NOMO-1 treated with dmso at 0.1 percent for 144 hours (cell line): ENCODE measurements at regions not wholly inside any gene's neighbourhood (a gene's known extent, or its start where the extent isn't known, plus 50 kb on each side); places are given as distances from the start of the nearest gene placed in this dataset.

Experiments
- DNase-seq: peaks from one replicate; lab custom pipeline; 2025; ENCODE audit not compliant: unreplicated experiment; lab: John Stamatoyannopoulos, UW

DNA sequence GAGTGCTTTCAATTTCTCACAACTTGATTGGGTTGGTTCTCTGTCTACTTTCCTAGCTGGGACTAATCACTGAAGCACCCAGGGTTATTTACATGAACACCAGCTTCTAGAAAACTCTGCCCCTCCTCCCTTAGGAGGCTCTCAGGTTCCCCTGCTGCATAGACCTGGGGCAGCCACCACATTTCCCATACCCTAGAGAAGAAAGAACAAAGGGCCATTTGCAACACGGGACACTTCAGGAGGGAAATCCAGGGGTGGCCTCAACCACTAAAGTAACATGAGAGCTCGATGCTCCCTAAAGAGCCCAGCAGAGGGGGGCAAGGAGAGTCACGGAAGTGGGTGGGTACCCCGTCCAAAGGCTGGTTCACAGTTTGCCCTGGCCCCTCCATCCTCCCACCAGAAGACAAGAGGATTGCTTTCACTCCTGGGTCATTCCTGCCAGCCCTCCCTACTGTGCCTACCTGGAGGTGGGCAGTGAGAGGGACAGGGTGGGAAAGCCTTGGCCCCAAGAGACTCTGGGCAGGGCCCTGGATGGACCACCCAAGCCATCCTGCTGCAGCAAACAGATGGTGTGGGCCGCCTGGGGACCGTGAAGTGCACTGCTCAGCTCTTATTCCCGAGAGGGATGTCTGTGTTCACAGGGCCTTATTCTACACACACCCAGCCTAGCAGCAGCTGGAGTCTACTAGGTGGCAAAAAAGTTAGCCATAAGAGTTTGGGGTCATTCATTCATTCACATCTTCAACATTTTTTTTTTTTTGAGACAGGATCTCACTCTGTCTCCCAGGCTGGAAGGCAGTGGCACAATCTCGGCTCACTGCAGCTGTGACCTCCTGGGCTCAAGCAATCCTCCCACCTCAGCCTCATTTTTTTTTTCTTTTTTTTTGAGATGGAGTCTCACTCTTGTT lies 392.1 kb downstream of the SOX9 start:
- DNase-seq: no peak

DNA sequence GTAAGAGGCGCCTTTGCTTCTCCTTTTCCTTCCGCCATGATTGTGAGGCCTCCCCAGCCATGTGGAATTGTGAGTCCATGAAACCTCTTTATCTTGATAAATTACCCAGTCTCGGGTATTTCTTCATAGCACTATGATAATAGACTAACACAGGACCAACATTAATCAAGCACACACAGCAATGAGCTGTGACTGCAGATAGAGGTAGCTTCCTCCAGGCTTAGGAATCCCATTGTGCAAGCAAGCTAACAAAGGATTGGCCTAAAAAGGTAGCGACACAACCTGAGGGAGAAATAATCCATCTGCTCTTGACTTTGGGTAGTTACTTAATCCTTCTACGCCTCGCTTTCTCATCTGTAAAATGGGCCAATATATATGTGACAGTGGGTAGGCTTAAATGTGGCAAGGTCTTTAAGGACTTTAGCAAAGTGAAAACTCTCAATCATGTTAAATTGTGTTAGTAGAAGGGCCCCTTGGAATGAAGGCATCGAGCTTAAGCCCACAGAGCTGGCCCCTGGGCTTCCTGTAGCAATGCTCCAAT lies 393.6 kb downstream of the SOX9 start:
- DNase-seq: no peak

DNA sequence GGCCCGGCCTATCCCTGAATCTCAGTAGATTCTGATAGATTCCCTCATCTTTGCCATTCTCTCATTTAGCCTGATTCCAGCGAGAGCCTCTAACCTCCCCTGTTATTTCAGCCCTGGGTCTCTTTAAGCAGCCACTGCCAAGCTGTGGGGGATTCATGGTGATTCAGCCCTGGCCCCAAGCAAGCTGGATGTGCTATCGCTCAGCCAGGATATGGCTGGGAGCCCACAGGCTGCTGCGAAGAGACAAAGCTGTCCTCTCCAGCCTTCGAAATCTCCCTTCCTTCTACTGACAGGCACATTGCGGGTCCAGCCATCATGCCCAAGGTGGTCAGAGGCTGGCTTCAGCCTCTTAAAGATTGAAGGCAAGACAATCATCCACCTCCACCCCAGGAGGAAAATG lies 394.1 kb downstream of the SOX9 start:
- no peak for DNase-seq

DNA sequence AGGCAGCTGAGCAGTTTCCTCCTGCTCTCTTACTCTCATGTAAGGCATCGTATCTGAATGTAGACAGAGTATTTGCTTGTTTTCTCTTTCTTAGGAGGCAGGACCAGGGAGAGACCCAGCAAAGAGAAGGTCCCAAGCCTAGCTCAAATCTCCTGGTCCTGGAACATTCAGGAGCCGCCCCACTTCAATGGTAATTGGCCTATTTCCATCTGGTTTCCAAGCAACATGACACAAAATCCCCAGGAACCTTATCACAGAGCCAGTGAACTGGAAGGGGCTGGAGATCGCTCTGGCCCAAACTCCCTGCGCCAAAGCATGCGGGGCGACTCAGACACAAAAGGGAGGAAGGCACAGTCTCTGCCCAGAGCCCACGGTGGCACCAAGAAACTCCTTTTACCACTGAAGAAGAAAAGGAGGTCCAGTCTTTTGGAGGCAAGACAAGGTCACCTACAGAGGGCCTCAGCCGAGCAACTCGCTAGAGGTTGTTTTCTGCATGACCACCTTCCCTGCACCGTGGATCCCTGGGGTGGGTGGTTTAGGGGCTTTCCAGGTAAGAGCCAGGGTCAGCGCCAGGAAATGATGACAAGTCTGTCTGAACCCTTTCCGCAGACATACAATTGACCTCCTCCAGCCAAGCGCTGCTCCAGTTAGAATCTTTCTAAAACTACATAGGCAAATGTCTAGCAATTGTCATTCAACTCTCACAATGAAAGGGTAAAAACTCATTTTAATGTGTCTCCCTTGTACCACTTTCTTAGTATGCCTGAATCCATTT lies 394.7 kb downstream of the SOX9 start:
- no peak for DNase-seq

DNA sequence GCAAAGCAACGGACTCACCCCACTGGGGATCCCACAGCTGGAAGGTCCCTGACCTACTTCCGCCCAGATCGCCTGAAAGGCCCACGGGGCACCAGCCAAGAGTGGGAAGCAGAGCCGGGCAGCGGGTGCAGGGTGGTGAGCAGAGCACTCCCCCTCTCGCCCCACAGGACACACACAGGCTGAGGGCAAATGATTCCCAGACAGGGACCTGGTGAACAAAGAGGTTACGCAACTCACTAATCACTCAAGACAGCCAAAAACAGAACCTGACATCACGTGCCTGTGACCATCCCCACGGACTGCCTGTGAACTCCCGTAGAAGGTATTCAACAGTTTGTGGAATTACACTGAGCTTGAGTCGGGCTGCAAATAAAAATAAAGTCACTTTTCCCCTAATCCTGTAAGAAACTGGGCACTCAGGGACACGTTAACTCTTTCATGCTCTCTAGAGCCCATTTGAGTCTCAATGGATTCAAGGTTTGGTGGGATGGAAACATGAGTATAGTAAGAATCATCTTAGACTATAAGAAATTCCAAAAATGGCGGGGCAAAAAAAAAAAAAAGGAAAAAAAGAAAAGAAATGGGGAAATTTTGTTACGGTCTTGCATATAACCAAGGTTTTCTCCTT lies 396.1 kb downstream of the SOX9 start:
- peak; percentile 6 for DNase-seq

DNA sequence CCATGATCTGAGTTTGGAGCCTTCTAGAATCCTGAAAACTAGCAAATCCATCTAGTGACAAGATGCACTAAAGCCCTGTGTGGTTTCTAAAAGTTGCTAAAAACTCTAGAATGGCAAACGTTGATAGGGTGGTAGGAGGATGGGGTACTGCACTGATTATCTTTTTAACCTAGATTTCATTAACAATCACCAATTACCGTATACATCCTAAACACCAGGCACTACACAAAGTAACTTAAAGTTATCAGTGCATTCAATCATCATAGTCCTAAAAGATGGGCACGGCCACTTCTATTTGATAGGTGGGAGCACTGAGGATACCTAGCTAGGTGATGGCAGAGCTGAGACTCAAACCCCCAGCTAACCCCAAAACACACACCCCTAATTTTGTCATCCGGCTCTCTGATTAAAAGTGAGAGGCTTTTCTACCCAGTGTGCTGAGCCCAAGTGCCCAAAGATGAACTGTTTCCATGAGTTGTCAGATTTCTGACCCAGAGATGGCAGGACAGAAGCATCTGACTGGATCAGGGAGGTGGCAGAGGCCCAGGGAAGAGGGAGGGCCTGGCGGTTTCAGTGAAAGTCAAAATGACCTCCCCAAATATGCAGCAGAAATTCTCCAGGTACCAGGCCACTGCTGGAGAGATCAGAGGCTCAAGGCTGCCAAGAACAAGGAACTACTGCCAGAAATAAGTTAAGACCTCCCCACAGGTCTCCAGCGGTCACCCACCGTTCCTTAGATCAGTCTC lies 396.8 kb downstream of the SOX9 start:
- DNase-seq: no peak

DNA sequence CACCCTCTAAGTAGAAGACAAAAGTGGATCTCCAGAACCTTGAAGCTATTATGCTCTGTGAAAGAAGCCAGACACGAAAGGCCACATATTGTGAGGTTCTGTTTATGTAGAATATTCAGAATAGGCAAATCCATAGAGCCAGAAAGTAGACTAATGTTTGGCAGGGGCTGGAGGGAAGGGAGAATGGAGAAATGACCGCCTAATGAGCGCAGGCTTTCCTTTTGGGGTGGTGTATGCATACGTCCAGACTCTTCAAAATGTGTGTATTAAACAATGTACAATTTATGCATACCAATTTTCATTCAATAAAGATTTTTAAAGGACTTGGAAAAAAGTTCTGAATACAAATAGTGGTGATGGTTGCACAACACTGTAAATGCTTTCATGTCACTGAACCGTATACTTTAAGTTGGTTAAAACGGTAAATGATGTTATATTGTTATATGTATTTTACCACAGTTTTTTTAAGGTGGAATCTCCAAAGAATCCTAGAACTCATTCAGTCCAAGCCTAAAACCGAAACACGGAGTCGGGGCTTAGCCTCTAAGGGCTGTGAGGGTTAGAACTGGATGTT lies 397.4 kb downstream of the SOX9 start:
- no peak for DNase-seq

DNA sequence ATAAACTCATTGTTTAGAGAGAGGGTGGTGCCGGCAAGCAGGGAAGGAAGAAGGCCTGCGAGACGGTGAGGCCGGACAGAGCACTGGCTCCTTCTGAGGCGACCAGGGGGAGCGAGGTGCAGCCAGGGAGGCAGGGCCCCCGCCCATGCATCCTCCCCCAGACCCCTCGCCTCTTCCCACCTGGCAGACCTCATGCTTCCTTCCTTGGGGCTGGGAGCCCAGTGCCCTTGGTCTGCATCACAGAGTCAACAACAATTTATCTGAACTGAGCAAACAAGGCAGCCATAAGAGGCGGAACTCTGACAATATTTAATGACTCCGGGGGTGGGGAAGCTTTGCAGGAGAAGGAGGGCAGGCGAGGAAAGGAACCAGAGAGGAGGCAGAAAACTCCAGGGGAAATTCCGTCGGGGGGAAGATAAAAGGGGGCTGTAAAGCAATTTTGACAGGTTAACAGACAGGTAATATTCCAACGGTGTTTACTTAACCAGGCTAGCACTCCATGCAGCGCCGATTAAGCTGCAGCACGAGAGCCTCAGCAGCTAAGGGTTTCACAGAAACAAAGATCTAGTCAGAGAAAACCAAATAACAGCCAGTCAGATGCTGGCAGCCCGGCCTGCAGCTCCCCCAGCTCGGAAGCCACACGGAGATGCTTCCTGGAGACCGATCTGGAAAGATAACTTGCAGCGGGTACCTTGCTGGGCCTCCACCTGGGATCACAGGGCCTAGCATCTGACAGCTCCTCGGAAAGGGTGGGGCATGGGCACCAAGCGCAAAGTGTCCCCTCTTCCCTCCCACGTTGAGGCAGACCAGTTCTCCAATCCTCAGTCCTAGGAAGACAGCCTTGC lies 398.2 kb downstream of the SOX9 start:
- no peak for DNase-seq

DNA sequence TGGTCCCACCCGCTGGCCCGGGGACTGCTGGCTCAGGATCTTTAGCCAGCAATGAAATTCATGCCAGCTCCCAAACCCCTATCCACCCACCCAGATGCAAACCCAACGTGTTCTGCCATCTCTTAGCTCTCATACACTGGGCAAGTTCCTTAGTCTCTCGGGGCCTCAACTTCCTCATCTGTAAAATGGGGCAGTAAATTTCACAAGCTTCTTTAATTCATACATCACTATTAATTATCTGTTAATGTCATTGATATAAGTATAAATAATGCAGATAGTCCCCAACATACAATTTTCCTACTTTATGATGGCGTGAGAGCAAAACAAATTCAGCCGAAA lies 398.7 kb downstream of the SOX9 start:
- no peak for DNase-seq

DNA sequence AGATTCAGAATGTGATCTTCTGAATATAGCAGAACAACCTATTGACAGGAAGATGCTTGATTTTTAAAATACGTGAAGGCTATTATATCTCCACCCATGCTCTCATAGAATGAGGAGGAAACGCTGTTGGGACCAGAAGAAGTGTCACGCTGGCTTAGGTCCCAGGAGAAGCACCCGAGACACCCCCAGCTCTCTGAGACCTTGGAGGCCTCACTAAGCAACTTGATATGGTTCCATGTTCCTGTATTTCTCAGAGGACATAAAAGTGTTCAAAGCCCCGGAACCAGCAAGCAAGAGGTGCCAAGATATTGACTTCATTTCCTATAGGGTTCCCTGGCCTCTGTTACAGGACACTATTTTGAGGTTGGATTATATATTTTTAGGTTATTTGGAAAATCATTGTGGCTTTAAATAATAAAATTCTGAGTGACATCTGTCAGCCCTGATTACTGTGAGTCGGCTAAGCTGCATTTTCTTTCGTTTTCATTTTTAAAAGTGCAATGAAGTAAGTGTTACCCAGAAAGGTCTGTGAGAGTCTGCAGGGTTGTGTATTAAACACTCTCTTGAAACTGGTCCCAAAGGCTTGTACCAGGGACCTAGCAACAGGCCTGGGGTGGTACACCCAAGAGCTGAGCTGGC lies 400.0 kb downstream of the SOX9 start:
- DNase-seq: no peak

DNA sequence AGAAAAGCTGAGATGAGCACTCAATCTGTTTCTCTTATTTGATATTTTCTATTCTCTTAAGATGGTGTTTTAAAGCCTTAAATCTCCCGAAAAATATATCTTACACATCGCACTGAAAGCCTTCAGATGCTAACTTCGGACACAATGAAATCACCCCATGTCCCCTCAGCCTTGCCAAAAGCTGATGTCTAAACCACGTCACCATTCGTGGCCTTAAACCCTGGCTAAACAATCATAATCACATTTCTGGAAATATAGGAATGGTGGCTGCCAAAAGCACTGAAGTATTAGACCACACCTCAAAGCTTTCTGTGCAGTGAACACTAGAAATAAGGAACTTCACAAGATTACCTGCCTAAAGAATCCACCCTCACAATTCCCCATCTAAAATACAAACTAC lies 402.7 kb downstream of the SOX9 start:
- no peak for DNase-seq

DNA sequence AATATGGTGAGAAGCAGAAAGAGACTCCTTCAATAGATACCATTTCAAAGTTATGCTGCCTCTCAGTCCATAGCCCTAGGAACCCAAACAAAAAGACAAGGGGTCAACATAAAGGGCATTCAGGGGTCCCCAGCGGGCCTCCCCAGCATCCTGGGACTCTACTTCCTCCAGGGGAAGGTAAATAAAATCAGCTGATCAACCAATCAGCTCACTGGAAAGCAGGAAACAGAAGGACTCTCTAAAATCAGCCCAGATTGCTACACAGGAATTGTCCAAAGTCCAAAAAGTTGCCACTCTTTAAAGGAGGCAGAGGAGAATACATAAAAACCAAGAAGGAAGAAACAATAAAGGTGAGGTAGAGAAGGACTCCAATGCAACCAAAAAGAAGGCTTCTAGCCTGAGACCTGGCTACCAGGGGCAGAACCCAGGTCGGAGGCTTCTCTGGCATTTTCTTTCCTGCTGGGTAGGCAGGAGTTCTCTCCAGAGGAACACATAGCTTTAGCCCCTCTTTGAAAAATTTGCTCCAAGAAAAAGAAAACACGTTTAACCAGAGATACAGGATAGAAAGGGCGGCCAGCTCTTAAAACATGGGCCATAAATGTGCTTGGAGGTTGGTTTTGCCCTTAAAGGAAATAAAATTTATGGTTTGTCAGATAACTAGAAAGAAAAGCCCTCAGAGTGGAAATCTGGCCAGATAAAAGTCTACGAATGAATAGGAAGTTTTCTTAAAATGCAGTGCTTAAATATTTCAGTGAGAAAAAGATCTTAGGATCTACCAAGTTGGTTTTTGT lies 404.6 kb downstream of the SOX9 start:
- DNase-seq: no peak

DNA sequence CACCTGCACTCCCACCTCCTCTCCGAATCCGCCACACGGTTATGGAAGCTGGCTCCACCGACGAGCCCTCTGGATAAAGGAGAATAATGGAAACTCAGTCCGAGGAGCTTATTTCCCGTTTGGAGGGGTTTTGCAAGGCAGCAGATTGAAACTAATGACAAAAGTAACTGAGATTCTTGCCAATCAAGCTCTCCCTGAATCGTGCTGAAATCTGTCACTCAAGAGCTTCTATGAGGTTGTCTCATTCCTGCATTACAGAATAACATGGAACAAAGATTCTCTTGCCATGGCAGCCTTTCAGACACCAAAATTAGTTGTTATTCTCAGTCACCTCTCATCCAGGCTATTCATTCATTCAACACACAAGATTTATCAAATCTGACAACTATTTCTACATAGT lies 405.9 kb downstream of the SOX9 start:
- no peak for DNase-seq

DNA sequence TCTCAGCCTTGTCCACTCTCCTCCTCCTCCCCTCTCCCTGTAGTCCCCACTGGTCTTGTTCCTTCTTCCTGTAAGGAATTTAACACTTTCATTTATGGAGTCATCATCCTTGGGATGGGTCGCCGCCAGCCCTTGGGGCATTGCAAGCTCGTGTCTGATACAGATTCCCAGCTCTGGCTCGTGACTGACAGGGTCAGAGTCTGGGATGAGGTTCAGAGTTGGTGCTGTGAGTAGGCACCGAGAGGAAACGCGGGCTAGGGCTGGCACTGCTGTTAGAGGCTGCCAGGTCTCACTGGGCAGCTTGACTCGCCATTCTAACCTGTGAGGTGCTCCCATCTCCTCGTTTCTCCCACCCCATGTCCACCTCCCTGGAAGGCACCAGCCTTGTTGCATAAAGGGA lies 407.0 kb downstream of the SOX9 start:
- DNase-seq: no peak

DNA sequence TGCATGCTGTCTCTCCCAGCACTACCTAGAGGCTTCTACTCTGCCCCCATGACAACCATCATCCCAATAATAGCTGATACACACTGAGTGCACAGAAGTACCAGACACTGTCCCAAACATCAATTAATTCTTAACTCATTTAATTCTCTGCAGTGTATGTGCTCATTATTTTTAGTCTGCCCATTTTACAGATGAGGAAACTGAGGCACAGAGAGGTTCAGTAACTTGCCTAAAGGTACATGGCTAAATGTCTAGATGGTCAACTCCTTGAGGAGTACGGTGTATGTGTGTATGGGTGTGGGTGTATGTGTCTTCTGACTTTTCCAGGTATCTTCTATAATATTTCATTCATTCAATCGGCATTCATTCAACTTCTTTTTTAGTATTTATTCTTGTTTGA lies 407.9 kb downstream of the SOX9 start:
- DNase-seq: no peak

DNA sequence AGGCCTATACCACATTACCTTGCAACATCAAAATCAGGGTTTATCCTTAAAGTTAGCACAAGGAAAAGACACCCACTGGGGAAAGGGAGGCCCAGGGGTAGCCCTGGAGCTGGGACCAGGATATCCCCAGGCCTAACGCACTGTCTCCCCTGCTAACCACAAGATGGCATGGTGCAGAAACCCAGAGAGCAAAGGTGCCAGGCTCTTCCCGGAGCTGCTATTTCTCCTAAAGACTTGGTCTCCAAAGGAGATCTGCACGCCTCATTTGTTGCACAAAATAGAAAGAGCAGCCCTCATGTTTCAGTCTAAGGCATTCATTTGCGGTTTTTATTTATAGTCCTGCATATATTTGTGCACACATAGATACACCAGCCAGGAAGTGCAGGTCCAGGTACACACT lies 408.6 kb downstream of the SOX9 start:
- DNase-seq: no peak

DNA sequence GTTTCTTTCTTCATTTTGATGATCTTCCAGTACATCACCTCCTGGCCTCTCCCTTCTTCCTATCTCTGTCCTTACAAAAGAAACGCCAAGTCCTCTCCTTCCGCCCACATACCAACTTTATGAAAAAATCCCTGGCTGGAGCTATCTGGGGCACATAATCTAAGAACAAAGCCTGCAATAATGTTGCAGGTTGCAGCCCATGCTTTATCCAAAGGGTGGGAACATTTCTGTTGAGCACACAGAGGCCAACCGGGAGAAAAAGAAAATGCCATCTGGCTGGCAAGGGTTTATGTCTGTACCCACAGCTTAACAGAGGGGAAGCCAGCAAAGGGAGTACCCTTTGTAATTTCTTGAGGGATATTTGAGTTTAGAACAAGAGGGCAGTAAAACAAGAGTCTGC lies 409.6 kb downstream of the SOX9 start:
- DNase-seq: no peak

DNA sequence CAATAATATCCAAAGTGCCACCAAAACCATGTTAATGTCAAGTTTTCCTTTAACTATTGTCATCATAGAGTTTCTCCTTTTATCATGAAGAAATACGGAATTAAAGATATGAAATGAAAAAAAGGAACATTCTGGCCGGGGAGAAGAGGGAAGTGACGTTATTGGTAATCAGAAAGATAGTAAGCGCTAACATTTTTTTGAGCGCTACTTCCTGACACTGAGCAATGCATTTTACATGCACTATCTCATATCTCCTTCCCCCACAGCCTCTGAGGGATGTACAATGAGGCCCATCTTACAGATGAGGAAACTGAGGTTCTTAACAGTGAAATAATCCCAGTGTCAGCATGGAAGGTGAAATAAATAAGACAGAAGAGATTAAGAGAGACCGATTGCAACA lies 410.9 kb downstream of the SOX9 start:
- DNase-seq: peak; percentile 48

DNA sequence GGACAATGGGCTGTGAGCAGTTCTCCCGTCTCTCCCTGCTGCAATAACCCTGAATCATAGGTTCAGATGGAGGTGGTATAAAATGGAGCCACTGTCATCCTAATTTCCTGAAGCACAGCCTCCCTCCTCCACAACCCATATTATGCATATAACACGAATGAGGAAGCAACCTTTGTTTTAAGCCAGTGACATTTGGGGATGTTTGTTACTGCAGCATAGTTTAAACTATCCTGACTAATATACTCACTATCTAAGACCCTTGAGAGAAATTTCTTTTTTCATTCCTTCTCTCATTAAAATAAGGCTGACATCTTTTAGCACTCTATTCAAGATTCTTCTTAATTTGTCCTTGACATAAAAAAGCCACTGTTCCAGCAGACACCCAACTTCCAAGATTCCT lies 413.4 kb downstream of the SOX9 start:
- no peak for DNase-seq
